ENCODE measurements at regions not wholly inside any gene's neighbourhood (a gene's known extent, or its start where the extent isn't known, plus 50 kb on each side); places are given as distances from the start of the nearest gene placed in this dataset.
"Not testable (repeated sequence)": the region's sequence is repeated elsewhere in the genome, so short reads cannot be mapped to it uniquely, and the experiment has no call there.

GRCh38 chr3:69494185-69494584 lies 108.3 kb upstream of the FRMD4B start:
- no peak overlapping the region for H3K27ac Mint-ChIP-seq
- no peak overlapping the region for H3K4me3 Mint-ChIP-seq
- no peak for DNase-seq
- no peaks in the 10 kb centered on the region for H3K9me3 Mint-ChIP-seq (ENCODE audit: low read depth)
- intact Hi-C loops (cut with DNase I, micrococcal nuclease) = no loop called here
- POLR2A ChIA-PET = no interaction called here
- no peaks in the 10 kb centered on the region for H3K36me3 Mint-ChIP-seq (ENCODE audit: low read depth)
- CTCF ChIA-PET = no interaction called here
- H3K4me1 Mint-ChIP-seq = no peaks in the 10 kb centered on the region
- peaks cover 7% of the 10 kb centered on the region for H3K27me3 Mint-ChIP-seq
- no peak for ATAC-seq

GRCh38 chr3:69493157-69493556 lies 107.3 kb upstream of the FRMD4B start:
- no peak overlapping the region for H3K27ac Mint-ChIP-seq
- H3K36me3 Mint-ChIP-seq (ENCODE audit: low read depth) = no peaks in the 10 kb centered on the region
- peaks cover 6% of the 10 kb centered on the region for H3K27me3 Mint-ChIP-seq
- CTCF ChIA-PET = no interaction called here
- ATAC-seq = no peak
- no peak overlapping the region for H3K4me3 Mint-ChIP-seq
- POLR2A ChIA-PET = no interaction called here
- no peaks in the 10 kb centered on the region for H3K4me1 Mint-ChIP-seq
- DNase-seq = no peak
- intact Hi-C loops (cut with DNase I, micrococcal nuclease) = no loop called here
- H3K9me3 Mint-ChIP-seq (ENCODE audit: low read depth) = no peaks in the 10 kb centered on the region

GRCh38 chr3:69491975-69492374 lies 106.1 kb upstream of the FRMD4B start:
- intact Hi-C loops (cut with DNase I, micrococcal nuclease) = no loop called here
- CTCF ChIA-PET = no interaction called here
- no peak overlapping the region for H3K4me3 Mint-ChIP-seq
- H3K9me3 Mint-ChIP-seq (ENCODE audit: low read depth) = no peaks in the 10 kb centered on the region
- H3K4me1 Mint-ChIP-seq = no peaks in the 10 kb centered on the region
- no peak overlapping the region for H3K27ac Mint-ChIP-seq
- H3K27me3 Mint-ChIP-seq = peaks cover 4% of the 10 kb centered on the region
- no peaks in the 10 kb centered on the region for H3K36me3 Mint-ChIP-seq (ENCODE audit: low read depth)
- POLR2A ChIA-PET = interaction anchor here (0.6 kb wide), 1 partner anchor 156 kb away, joined by 4 read pairs; no protein-coding TSS in a partner anchor
- no peak for DNase-seq
- ATAC-seq = no peak

- POLR2A ChIA-PET = no interaction called here
- DNase-seq (no peak), ATAC-seq (no peak)
- Mint-ChIP-seq H3K4me1 (no peaks in the 10 kb centered on the region), H3K36me3 (ENCODE audit: low read depth) (no peaks in the 10 kb centered on the region), H3K4me3 (no peak overlapping the region), H3K27me3 (peaks cover 4% of the 10 kb centered on the region), H3K27ac (no peak overlapping the region), H3K9me3 (ENCODE audit: low read depth) (no peaks in the 10 kb centered on the region)
- CTCF ChIA-PET = no interaction called here
- intact Hi-C loops (cut with DNase I, micrococcal nuclease) = no loop called here
Observed at GRCh38 chr3:69490971-69491370, 105.1 kb upstream of the FRMD4B start.

- H3K4me1 Mint-ChIP-seq = no peaks in the 10 kb centered on the region
- POLR2A ChIA-PET = no interaction called here
- H3K27me3 Mint-ChIP-seq = peaks cover 4% of the 10 kb centered on the region
- intact Hi-C loops (cut with DNase I, micrococcal nuclease) = no loop called here
- H3K36me3 Mint-ChIP-seq (ENCODE audit: low read depth) = no peaks in the 10 kb centered on the region
- H3K27ac Mint-ChIP-seq = no peak overlapping the region
- DNase-seq = no peak
- CTCF ChIA-PET = no interaction called here
- H3K9me3 Mint-ChIP-seq (ENCODE audit: low read depth) = no peaks in the 10 kb centered on the region
- ATAC-seq = no peak
- no peak overlapping the region for H3K4me3 Mint-ChIP-seq
Observed at GRCh38 chr3:69490235-69490634, 104.3 kb upstream of the FRMD4B start.

GRCh38 chr3:69488026-69488425 lies 102.1 kb upstream of the FRMD4B start:
- no peak overlapping the region for H3K27ac Mint-ChIP-seq
- no peaks in the 10 kb centered on the region for H3K4me1 Mint-ChIP-seq
- ChIA-PET CTCF (interaction anchor here (0.9 kb wide), 1 partner anchor 113 kb away, joined by 3 read pairs; no protein-coding TSS in a partner anchor), POLR2A (interaction anchor here (0.5 kb wide), 1 partner anchor 55 kb away, joined by 7 read pairs; no protein-coding TSS in a partner anchor)
- no peak overlapping the region for H3K4me3 Mint-ChIP-seq
- DNase-seq = no peak
- no peaks in the 10 kb centered on the region for H3K36me3 Mint-ChIP-seq (ENCODE audit: low read depth)
- peaks cover 6% of the 10 kb centered on the region for H3K27me3 Mint-ChIP-seq
- H3K9me3 Mint-ChIP-seq (ENCODE audit: low read depth) = no peaks in the 10 kb centered on the region
- ATAC-seq = no peak
- intact Hi-C loops (cut with DNase I, micrococcal nuclease) = no loop called here

GRCh38 chr3:69485489-69485888 lies 99.6 kb upstream of the FRMD4B start:
- DNase-seq = no peak
- Mint-ChIP-seq H3K27ac (no peak overlapping the region), H3K36me3 (ENCODE audit: low read depth) (no peaks in the 10 kb centered on the region), H3K4me1 (no peaks in the 10 kb centered on the region), H3K27me3 (peaks cover 10% of the 10 kb centered on the region), H3K9me3 (ENCODE audit: low read depth) (no peaks in the 10 kb centered on the region), H3K4me3 (no peak overlapping the region)
- ChIA-PET POLR2A (no interaction called here), CTCF (no interaction called here)
- intact Hi-C loops (cut with DNase I, micrococcal nuclease) = no loop called here
- no peak for ATAC-seq

GRCh38 chr3:69484507-69485393 lies 98.9 kb upstream of the FRMD4B start:
- DNase-seq (no peak), ATAC-seq (no peak)
- intact Hi-C loops (cut with DNase I, micrococcal nuclease) = no loop called here
- Mint-ChIP-seq H3K4me3 (no peak overlapping the region), H3K36me3 (ENCODE audit: low read depth) (no peaks in the 10 kb centered on the region), H3K9me3 (ENCODE audit: low read depth) (no peaks in the 10 kb centered on the region), H3K27ac (no peak overlapping the region), H3K4me1 (no peaks in the 10 kb centered on the region), H3K27me3 (peaks cover 10% of the 10 kb centered on the region)
- CTCF ChIA-PET = no interaction called here
- POLR2A ChIA-PET = no interaction called here

GRCh38 chr3:69483449-69483848 lies 97.6 kb upstream of the FRMD4B start:
- POLR2A ChIA-PET = no interaction called here
- no peaks in the 10 kb centered on the region for H3K9me3 Mint-ChIP-seq (ENCODE audit: low read depth)
- no peaks in the 10 kb centered on the region for H3K4me1 Mint-ChIP-seq

GRCh38 chr3:69480986-69481385 lies 95.1 kb upstream of the FRMD4B start:
- H3K9me3 Mint-ChIP-seq (ENCODE audit: low read depth); H3K36me3 Mint-ChIP-seq (ENCODE audit: low read depth); H3K4me1 Mint-ChIP-seq; H3K27ac Mint-ChIP-seq; intact Hi-C loops (cut with DNase I, micrococcal nuclease); ATAC-seq; H3K4me3 Mint-ChIP-seq; POLR2A ChIA-PET; CTCF ChIA-PET; DNase-seq: not testable (repeated sequence)
- H3K27me3 Mint-ChIP-seq = peaks cover 10% of the 10 kb centered on the region

More at GRCh38 chr3:69483449-69483848, 97.6 kb upstream of the FRMD4B start:
- DNase-seq (no peak), ATAC-seq (no peak)
- H3K36me3 Mint-ChIP-seq (ENCODE audit: low read depth) = no peaks in the 10 kb centered on the region
- no peak overlapping the region for H3K27ac Mint-ChIP-seq
- CTCF ChIA-PET = no interaction called here
- peaks cover 12% of the 10 kb centered on the region for H3K27me3 Mint-ChIP-seq
- H3K4me3 Mint-ChIP-seq = no peak overlapping the region
- intact Hi-C loops (cut with DNase I, micrococcal nuclease) = no loop called here

- CTCF ChIA-PET = no interaction called here
Observed at GRCh38 chr3:69474186-69474585, 88.3 kb upstream of the FRMD4B start.

GRCh38 chr3:69472093-69472492 lies 86.2 kb upstream of the FRMD4B start:
- Mint-ChIP-seq H3K4me3 (no peak overlapping the region), H3K27me3 (peaks cover 6% of the 10 kb centered on the region), H3K4me1 (no peaks in the 10 kb centered on the region), H3K27ac (no peak overlapping the region), H3K9me3 (ENCODE audit: low read depth) (no peaks in the 10 kb centered on the region), H3K36me3 (ENCODE audit: low read depth) (no peaks in the 10 kb centered on the region)
- CTCF ChIA-PET = no interaction called here
- no peak for ATAC-seq
- no peak for DNase-seq
- POLR2A ChIA-PET = no interaction called here
- intact Hi-C loops (cut with DNase I, micrococcal nuclease) = no loop called here

More at GRCh38 chr3:69474186-69474585, 88.3 kb upstream of the FRMD4B start:
- Mint-ChIP-seq H3K27me3 (peaks cover 6% of the 10 kb centered on the region), H3K4me3 (no peak overlapping the region), H3K9me3 (ENCODE audit: low read depth) (no peaks in the 10 kb centered on the region), H3K4me1 (no peaks in the 10 kb centered on the region), H3K27ac (no peak overlapping the region), H3K36me3 (ENCODE audit: low read depth) (no peaks in the 10 kb centered on the region)
- POLR2A ChIA-PET = interaction anchor here (0.6 kb wide), 1 partner anchor 596 kb away, joined by 4 read pairs; no protein-coding TSS in a partner anchor
- ATAC-seq (no peak), DNase-seq (no peak)
- intact Hi-C loops (cut with DNase I, micrococcal nuclease) = no loop called here
